GM19239 (cell line): ENCODE measurements at regions not wholly inside any gene's neighbourhood (a gene's known extent, or its start where the extent isn't known, plus 50 kb on each side); places are given as distances from the start of the nearest gene placed in this dataset.

Experiments used
- DNase-seq: peaks from one replicate; pipeline ENCODE4 v3.0.0; 2011; ENCODE audit warnings: low spot score; ENCODE audit not compliant: insufficient read length
- FAIRE-seq: peaks from 2 replicates; lab custom pipeline; 2011; peaks lifted over from hg19 to GRCh38; lab: Jason Lieb, UNC

DNA sequence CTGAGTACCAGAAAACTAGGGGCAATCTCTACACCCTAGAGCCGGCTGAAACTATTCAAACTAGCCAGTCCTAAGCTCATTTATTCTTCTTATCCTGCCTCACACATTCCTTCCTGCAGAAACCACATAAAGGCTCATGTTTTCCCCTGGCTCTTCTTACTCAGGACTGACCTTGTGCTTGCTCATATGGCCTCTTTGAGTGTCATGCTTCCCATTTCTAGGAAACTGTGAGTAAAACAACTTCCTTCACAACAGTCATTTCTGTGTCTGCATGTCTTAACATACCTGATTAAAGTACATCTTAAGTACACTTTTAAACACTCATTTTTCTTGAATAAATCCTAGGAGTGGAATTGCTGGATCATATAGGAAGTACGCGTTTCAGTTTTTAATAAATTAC is 52.3 kb upstream of the KIAA1217 start:
- no peak for FAIRE-seq
- no peak for DNase-seq

DNA sequence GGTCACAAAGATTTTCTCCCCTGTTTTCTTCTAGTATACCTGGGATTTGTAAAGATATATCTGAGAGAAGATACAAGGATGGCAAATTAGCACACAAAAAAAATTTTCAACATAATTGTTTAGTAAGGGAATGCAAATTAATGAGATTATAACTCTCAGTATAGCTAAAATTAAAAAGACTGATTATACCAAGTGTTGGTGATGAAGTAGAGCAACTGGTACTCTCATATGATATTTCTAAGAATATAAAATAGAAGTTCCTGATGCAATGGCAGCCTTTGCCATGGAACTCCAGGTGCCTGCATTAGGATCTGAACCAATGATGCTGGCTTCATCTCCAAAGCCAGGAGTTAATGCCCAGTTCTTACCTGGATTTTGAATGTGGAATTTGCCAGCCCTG is 51.4 kb upstream of the KIAA1217 start:
- no peak for FAIRE-seq
- no peak for DNase-seq
